NCI-H146 treated with DMSO at 0.1 percent for 48 hours (cell line): ENCODE measurements at regions not wholly inside any gene's neighbourhood (a gene's known extent, or its start where the extent isn't known, plus 50 kb on each side); places are given as distances from the start of the nearest gene placed in this dataset.
A peak's percentile ranks its signal among the peaks of the same experiment; 100 is the strongest.

Experiments
- DNase-seq: peaks from one replicate; lab custom pipeline; 2025; ENCODE audit not compliant: unreplicated experiment; lab: John Stamatoyannopoulos, UW

DNA sequence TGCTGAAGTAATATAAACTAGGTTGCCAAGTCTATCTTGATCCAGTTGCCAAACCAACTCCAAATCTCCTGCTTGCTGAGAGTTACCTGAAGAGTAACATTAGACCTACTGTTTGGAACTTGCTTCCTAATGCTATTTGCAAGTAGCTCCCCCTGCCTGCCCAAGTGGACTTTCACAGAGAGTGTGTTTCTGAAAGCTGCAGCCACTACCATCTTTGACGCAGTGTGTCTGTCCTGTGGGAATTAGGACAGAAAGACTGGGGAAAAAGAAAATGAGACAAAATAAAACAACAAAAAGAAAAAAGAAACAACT is 195.0 kb upstream of the HS3ST1 start:
- DNase-seq = peak; percentile 7

DNA sequence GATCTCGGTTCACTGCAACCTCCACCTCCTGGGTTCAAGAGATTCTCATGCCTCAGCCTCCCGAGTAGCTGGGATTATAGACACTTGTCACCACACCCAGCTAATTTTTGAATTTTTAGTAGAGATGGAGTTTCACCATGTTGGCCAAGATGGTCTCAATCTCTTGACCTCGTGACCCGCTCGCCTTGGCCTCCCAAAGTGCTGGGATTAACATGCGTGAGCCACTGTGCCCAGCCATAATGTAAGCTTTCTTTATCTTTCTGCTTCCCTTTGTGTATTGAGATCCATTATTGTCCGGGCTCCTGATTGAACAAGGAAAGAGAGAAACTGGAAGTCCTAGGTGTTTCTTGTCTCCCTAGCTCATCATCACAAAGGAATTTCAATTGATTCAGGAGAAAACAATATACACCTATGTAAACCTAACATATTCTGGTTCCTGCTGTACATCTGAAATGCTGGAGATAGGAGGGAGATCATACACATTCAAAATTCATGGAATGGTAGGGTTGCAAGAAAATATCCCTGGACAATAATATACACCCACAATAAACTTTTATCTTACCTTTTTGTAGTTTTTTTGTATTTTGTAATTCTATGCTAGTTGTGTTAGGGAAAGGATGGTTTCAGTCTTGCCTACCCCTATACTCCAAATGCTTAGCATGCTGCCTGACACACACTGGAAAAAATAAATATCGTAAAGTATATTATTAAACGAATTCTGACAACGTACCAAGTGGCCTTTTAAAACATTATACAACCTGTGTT is 194.4 kb upstream of the HS3ST1 start:
- no peak for DNase-seq

DNA sequence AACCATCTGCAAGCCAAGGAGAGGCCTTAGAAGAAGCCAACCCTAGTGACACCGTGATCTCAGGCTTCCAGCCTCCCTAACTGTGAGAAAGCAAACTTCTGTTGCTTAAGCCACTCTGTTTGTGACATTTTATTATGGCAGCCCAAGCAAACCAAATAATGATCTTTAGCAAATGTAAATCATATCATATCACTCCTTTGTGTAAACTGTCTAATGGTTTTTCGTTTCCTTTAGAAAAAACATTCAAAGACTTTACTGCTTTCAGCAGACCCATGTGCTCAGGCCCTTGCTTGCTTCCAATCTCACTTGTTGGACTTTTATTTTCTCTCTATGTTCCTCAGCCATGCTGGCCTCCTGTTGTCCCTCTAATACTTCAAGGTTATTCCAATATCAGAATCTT is 192.2 kb upstream of the HS3ST1 start:
- DNase-seq = no peak

DNA sequence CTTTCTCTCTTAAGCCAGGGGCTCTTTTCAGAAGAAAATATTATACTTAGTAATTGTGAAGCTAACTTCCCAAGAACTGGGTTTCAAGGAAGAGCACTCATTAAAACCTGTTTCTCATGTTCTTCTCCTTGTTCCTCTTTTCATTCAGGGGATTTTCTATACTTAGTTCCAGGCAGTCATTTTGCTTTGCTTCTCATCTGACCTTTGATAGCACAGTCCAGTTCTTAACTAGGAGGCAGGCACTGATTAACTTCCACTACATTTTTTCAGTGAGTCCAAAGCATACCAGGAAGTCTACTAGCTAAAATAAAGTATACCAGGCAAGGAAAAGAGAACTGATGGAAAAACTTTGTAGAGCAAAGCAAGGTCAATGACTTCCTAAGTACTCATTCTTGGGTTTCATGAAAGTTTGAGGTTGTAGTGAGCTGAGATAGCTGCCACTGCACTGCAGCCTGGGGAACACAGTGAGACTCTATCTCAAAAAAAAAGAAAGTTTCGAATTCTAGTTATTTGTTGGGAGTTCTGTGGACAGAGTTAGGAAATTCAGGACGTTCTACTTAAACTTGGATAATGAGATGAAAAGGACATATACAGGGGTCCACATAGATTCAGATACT is 190.1 kb upstream of the HS3ST1 start:
- DNase-seq = no peak

GRCh38 chr4:11616856-11617255 is 188.2 kb upstream of the HS3ST1 start:
- DNase-seq = no peak

DNA sequence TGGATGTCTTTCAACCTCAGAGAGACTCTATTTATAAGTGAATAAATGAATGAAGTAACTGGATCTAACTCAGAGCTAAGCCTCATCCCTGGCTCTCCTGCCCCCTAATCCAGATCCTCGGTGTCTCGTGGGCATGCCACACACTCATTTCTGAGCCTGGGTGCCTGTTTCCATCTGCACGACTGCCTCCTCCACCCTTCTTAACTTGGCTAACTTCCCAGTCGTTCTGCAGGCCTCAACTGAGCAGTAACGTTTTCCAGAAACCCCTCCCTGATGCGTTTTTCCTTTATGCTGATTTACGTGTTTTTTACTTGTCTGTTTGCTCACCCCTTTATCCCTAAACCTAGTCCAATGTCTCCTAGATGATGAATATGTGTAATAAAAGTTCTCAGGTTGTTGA is 186.9 kb upstream of the HS3ST1 start:
- no peak for DNase-seq

DNA sequence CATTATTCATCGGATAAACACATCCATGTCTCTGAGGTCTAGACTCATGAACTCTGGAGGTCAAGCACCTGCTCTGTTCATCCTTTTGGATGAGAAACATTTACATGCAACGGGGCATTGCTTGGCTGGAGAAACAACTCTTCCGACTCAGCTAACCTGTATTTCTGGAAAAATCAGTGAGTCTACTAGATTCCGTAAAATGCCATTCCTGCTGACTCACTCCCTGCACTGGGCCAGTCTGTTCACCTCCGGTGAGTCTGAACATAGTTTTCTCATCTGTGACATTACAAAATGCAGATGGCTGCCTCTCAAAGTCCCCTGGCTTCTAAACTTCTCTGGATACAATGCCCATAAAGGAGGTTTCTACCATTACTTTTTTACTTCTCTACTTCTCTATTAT is 185.7 kb upstream of the HS3ST1 start:
- no peak for DNase-seq

DNA sequence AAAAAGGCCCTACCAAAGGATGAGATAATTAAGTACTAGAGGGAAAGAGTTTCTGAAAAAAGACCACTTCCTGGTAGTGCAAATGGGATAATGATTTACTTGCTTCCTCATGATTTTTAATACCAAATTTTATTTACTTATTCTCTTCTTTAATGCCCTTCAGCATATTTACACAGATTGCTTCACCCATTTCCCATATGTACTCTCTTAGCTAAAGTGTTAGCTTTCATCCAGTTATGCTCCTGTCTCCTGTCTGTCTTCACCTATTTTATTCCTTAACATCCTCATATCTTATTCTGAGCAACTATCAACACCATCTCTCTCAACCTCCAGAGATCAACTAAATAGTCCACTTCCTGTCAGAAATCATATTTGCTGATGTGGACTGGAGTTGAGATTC is 183.2 kb upstream of the HS3ST1 start:
- DNase-seq = no peak

DNA sequence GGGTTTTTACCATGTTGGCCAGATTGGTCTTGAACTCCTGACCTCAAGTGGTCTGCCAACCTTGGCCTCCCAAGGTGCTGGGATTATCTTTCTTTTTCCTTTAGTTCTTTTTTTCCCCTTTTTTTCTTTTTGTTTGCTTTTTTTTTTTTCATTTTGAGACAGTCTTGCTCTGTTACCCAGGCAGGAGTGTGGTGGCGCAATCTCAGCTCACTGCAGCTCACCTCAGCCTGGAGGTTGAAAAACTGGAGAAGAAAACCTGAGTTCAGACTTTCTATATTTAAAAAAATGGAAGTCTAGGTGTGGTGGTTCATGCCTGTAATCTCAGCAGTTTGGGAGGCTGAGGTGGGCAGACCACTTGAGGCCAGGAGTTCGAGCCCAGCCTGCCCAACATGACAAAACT is 181.1 kb upstream of the HS3ST1 start:
- no peak for DNase-seq

DNA sequence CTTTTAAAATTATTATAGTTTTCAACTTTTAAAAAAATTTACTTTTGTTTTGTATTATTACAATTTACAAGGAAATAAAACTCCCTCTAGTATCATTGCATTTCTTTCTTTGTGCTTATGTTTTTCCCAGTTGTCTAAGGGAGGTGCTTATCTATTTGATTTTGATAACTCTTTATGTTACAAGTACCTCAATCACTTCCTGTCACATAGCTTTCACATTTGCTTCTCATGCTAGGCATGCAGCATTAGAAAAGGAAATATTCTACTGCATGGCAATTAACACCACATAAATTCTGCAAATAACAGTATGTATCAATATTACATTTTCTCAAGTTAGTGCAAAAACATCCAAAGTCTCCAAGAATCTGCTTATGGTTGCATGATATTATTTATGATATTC is 180.3 kb upstream of the HS3ST1 start:
- DNase-seq = no peak

GRCh38 chr4:11606078-11606477 is 177.4 kb upstream of the HS3ST1 start:
- DNase-seq = no peak

DNA sequence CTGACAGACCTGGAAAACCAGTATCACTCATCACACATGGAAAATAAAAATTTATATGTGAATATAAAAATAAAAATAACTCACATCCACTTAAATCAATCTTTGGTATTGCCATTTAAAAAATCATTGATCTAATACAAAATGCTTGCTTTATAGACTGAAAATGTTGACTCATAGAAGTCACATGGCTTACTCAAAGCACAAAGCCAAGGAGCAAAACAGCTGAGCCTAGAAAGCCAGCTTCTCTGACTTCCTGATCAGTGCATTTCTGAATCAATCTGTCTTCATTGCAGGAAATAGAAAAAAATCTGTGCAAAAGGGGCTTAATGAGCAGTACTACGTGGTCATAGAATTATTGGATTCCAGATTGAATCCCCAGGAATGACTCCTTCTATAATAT is 176.9 kb upstream of the HS3ST1 start:
- DNase-seq = no peak

- no peak for DNase-seq
Measured at GRCh38 chr4:11604821-11605220, 176.1 kb upstream of the HS3ST1 start.

- no peak for DNase-seq
Measured at GRCh38 chr4:11603591-11604194, 175.0 kb upstream of the HS3ST1 start.

- no peak for DNase-seq
Measured at GRCh38 chr4:11602606-11603340, 174.1 kb upstream of the HS3ST1 start.

- DNase-seq = no peak
Measured at GRCh38 chr4:11599064-11599463, 170.4 kb upstream of the HS3ST1 start.

- no peak for DNase-seq
Measured at GRCh38 chr4:11598591-11598990, 169.9 kb upstream of the HS3ST1 start.

- peak; percentile 76 for DNase-seq
Measured at GRCh38 chr4:11597506-11597905, 168.8 kb upstream of the HS3ST1 start.

GRCh38 chr4:11596989-11597388 is 168.3 kb upstream of the HS3ST1 start:
- DNase-seq = peak; percentile 63

GRCh38 chr4:11593576-11594116 is 165.0 kb upstream of the HS3ST1 start:
- no peak for DNase-seq

DNA sequence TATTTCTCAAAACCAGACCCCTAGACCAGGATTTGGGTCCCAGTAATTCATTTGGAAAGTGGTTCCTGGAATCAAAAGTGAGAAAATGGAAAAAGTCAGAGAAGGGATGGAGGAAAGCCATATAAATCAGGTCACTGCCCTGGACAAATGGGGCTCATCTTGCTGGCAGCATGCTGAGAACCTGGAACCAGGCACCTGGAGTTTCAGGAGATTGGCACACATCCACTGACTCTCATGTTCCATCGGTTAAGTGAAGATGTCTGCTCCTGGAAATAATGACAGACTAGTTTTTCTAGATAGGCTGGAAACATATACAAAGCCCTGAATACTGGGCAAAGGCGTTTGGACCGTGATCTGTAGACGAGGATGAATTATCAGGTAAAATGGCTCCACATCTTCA is 163.6 kb upstream of the HS3ST1 start:
- DNase-seq = no peak

DNA sequence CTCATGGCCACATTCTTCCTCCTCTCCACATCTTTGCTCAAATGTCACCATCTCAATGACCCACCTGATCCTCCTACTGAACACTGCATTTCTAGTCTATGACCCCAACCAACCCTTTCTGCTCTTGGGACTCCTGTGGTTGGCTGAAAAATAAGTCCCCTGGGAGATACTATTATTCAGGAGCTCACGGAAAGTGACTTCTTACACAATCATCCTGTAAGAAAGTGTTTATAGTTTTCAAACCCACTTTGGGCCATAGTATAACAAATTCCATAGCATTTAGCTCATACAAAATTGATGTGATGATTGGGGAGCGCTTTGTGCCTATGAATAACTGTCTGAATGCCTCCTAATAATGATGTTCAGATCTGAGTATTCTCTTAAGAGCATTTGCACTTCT is 161.4 kb upstream of the HS3ST1 start:
- no peak for DNase-seq
